H7 (cell line): ENCODE measurements at regions not wholly inside any gene's neighbourhood (a gene's known extent, or its start where the extent isn't known, plus 50 kb on each side); places are given as distances from the start of the nearest gene placed in this dataset.
"Not testable (repeated sequence)": the region's sequence is repeated elsewhere in the genome, so short reads cannot be mapped to it uniquely, and the experiment has no call there.

Experiments
- DNase-seq: peaks from one replicate; pipeline ENCODE4 v3.0.0; 2012
- H3K27me3 ChIP-seq: 2 replicates; pipeline ENCODE4 v1.6.0; 2011; ENCODE audit warnings: mild to moderate bottlenecking, low read length; ENCODE audit not compliant: control insufficient read depth, insufficient read depth
- H3K36me3 ChIP-seq: replicated peaks from 2 replicates; pipeline ENCODE4 v1.5.1; 2011; ENCODE audit warnings: low read length; ENCODE audit not compliant: control insufficient read depth, insufficient read depth
- H3K4me3 ChIP-seq: 2 replicates; pipeline ENCODE4 v1.5.1; 2011; ENCODE audit warnings: low read depth, mild to moderate bottlenecking, control low read depth, low read length, moderate library complexity; ENCODE audit not compliant: insufficient read depth

DNA sequence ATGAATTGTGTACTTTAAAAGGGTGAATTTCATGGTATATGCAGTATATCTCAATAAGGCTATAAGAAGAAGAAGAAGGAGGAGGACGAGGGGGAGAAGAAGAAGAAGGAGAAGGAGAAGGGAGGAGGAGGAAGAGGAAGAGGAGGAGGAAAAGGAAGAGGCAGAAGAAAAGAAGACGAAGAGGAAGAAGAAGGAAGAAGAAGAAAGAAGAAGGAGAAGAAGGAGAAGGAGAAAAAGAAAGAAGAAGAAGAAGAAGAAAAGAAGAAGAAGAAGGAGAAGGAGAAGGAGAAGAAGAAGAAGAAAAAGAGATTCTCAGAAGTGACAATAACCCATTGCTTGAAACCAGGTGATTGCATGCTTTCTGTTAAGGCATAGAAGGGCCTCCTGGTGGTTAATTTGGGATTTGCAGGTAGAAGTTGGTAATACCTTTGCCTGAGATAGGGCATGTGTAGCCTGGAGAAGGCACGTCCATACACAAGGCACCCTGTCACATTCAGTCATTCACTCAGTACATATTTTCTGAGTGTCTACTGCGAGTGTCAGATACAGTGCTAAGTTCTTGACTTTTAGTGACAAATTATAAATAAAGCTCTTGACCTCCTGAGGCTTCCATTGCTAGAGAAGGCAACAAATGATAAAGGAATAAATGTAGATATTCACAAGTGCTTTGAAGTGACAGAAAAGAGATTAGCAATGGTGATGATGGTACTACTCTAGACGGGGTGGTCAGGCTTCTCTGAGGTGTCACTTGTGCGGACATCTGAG, 231.3 kb downstream of the NPR3 start:
- Histone ChIP-seq H3K4me3 (no peak overlapping the region), H3K36me3 (no peaks in the 10 kb centered on the region), H3K27me3 (no peaks in the 10 kb centered on the region)
- peak; percentile 29 for DNase-seq

DNA sequence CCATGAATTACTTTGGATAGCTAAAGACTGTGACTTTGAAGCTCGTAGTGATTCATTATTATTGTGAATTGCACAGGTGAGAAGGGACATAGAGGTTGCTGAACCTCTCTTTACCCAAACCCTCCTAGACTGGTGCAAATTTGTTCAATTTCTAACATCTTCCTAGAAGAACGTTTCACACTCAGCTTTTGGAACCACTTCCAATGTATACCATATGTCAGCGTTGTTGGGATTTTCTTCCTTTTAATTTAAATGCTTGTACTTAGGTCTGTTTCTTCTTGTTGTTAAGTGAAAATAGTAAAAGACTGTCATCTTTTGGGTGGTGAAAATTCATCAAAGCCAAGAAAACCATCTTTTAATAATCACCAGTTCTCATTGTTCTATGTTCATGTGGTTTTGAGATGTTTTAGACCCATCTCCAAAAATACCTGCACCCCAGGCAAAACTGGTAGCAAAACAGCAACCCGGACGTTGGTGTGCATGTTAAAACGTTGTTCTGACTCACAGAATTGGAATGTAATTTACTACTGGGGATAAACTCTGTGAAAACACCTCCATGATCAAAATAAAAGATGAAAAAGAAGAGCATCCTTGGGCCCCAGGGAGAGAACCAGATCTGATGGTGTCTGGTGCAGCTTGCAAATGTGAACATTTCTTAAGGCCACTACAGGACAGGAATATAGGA, 238.3 kb downstream of the NPR3 start:
- no peaks in the 10 kb centered on the region for H3K27me3 ChIP-seq
- DNase-seq, result no peak
- H3K36me3 ChIP-seq, result no peaks in the 10 kb centered on the region
- no peak overlapping the region for H3K4me3 ChIP-seq

DNA sequence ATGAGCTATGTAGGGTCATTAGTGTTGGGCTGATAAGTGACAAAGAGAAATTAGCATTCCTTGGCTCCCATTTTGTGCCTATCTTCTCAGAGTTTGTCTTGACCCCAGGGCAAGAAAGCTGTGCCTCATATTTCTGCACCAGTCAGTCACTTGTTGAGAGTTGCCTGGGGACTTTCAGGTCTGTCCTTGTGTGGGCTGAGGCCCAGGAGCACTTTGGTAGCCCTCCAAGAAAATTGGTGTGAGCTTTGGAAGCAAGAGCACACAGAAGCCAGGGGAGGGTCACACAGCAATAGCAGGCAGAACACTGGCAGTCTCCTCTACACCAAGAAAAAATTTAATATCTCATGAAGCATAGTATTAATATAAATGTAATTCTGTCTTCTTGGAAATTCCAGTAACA, 239.9 kb downstream of the NPR3 start:
- no peaks in the 10 kb centered on the region for H3K27me3 ChIP-seq
- no peak for DNase-seq
- no peaks in the 10 kb centered on the region for H3K36me3 ChIP-seq
- no peak overlapping the region for H3K4me3 ChIP-seq

DNA sequence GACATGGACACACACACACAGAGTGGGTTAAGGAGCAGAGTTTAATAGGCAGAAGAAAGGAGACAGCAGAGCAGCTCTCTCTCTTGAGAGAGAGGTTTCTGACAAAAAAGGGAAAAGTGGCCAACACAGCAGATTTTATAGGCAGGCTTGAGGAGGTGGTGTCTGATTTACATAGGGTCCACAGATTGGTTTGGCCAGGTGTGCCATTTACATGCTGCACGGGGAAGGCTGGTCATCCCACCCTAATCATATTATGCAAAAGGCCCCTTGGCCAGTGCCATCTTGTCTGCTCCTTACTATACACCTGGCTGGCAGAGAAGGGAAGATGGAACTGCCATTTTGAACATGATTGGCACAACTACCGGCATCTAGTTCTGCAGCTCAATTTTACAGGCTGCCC, 240.8 kb downstream of the NPR3 start:
- Histone ChIP-seq H3K36me3 (no peaks in the 10 kb centered on the region), H3K27me3 (no peaks in the 10 kb centered on the region), H3K4me3 (no peak overlapping the region)
- DNase-seq, result no peak

DNA sequence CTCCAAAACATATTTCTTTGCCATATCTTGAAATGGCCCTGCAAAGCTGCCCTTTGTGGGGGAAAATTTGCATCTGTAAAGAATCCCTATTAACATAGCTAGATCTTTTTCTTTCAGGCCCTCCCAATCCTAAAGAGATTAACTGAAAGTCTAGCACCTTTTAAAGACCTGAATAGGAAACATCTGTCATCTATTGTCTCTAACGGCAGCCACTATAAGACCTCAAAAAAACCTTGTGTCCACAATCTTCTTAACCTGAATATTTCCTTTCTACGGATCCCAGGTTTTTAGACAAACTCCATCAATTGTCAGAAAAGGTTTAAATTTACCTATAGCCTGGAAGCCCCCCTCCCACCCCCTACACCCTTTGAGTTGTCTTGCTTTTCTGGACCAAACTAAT, 241.3 kb downstream of the NPR3 start:
- H3K4me3 ChIP-seq, DNase-seq, H3K36me3 ChIP-seq, H3K27me3 ChIP-seq: not testable (repeated sequence)

DNA sequence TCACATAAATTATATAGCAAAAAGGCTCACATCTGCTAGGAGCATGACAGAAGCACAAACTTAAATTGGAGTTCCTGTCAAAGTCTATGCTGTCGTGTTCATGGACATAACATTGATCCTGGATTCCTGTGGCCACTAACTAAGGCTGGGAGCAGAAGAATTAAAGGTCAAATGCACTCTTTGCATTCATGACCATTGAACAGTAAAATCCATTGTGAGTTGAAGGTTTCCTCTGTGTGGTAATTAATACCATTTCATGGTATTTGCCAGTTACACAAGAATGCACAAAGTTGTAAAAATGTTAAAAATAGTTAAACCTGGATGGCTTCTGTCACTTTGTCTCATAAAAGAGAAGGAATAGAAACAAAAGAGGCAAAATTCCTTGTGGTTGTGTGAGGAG, 242.6 kb downstream of the NPR3 start:
- no peak for DNase-seq
- H3K36me3 ChIP-seq, result no peaks in the 10 kb centered on the region
- H3K4me3 ChIP-seq, result no peak overlapping the region
- H3K27me3 ChIP-seq, result no peaks in the 10 kb centered on the region

DNA sequence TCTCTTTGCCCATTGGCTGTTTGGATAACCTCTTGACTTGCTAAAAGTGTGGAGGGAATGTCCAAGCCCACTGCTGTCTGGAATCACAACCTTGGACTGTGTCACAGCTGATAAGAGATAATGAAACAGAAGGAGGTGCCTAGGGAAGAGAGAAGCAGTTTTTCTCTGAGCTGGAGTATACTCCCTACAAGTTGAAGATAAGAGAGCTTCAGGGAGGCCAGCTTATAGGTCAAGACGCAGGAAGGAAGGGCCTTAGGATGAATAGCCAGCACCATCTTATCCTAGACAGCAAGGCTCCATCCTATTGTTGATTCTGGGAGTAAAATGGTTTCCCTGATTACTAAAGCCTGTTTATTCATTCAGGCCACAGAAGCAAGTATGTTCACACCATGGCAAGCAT, 244.7 kb downstream of the NPR3 start:
- H3K36me3 ChIP-seq, result no peaks in the 10 kb centered on the region
- H3K4me3 ChIP-seq, result no peak overlapping the region
- no peak for DNase-seq
- no peaks in the 10 kb centered on the region for H3K27me3 ChIP-seq

DNA sequence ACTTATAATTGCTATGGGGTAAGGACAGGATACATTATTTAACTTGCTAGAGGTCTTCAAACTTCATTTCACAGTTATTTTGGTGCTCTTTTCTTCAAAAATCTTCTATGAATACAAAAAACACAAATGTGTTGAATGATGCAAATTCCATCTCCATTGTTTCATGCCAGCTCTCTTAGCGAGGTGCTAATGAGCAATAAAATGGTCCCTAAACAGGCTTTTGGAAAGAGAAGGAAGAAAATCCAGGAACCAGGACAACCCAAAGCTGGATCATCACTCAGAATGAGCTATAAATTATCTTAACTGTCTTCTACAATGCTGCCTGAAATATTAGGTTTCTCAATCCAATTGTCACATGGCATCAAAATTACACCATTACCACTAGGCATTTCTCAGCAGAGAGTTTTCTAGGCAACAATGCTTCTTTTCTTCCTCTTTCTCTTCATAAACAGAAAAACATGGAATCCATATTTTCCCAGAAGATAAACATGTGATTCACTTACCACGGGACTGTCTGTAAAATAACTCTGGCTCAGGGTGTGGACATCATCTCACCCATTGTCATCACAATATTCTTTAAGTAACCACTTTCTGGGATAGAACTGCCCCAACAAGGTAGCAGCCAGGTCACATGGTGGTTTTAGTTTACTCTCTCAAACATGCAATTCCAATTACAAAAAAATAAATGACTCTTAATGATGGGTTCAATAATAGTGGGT, 249.4 kb downstream of the NPR3 start:
- Histone ChIP-seq H3K36me3 (no peaks in the 10 kb centered on the region), H3K4me3 (no peak overlapping the region), H3K27me3 (no peaks in the 10 kb centered on the region)
- no peak for DNase-seq

DNA sequence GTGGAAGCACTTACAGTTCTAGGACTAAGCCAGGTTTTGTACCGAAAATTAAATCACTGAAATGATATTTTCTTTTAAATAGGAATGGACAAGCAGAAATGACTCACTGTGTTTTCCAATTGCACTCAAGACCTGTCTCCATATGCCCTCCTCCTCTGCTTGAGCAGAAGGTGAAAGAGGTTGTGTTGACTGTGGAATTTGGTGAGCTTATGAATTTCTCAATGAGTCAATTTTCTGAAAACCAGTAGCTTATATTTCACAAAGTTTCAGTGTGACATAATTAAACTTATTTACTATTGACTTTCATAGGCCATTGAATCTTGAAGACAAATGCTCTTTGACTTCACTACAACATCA, 249.9 kb downstream of the NPR3 start:
- DNase-seq, result no peak
- Histone ChIP-seq H3K4me3 (no peak overlapping the region), H3K27me3 (no peaks in the 10 kb centered on the region), H3K36me3 (no peaks in the 10 kb centered on the region)

DNA sequence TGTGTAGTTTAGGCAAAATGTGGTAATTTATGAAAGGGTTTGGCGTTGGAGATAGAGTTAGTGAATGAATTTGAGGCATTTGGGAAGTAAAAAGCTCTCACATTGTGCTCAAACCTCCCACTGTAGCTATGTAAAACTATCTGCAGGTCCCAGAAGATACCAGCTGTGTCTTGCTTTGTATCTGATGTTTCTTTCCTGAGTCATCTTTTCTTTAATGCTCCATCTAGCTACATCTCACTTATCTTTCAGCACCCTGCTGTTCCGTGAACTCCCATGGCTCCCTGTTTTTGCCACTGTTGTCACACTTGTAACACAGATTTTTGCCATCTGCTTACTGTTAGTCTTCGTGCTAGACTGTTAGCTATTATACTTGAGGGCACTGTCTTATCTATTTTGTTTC, 253.1 kb downstream of the NPR3 start:
- Histone ChIP-seq H3K36me3 (no peaks in the 10 kb centered on the region), H3K4me3 (no peak overlapping the region), H3K27me3 (no peaks in the 10 kb centered on the region)
- no peak for DNase-seq

DNA sequence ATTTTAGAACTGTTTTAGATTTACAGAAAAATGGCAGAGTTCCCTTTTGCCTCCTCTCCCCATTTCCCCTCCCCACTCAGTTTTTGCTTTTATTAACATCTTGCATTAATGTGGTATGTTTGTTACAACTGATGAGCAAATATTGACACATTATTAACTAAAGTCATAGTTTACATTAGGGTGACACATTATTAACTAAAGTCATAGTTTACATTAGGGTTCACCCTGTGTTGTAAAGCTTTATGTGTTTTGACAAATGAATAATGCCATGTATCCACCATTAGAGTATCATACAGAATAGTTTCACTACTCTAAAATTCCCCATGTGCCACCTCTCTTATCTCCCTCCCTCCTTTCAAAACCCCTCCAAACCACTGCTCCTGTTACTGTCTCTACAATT, 262.5 kb downstream of the NPR3 start:
- H3K4me3 ChIP-seq, result no peak overlapping the region
- no peak for DNase-seq
- no peaks in the 10 kb centered on the region for H3K27me3 ChIP-seq
- no peaks in the 10 kb centered on the region for H3K36me3 ChIP-seq

DNA sequence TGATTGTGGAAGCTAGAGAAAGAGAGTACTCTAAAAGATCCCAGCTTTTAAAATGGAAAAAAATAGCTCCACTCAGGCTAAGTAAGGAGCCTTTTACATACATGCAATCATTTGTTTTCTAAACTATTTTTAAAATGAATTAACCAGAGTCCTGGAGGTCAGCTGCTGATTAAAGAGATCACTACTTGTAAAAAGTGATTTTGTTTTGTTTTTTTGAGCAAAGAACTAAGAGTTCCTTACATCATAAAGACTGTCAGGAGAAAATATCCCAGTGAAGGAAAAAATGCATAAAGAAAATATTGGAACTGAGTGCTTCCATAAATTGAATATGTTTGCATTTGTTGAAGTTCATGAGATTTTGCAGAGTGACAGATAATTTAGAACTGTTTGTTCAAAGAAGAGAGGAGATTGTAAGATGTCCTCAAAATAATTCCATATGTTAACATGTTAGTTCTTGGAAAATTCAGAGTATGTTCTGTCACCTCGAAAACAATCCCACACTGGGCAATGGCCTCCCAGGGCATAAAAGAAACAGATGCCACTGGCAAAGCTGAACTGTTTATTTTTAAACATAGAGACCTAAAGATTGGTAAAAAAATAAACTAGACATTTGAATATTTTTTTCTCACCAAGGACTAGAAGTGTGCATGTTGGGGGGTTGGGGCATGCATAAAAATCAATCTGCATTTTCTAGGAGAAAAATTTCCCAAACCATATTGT, 264.7 kb downstream of the NPR3 start:
- H3K4me3 ChIP-seq, result no peak overlapping the region
- DNase-seq, result no peak
- no peaks in the 10 kb centered on the region for H3K27me3 ChIP-seq
- H3K36me3 ChIP-seq, result no peaks in the 10 kb centered on the region

DNA sequence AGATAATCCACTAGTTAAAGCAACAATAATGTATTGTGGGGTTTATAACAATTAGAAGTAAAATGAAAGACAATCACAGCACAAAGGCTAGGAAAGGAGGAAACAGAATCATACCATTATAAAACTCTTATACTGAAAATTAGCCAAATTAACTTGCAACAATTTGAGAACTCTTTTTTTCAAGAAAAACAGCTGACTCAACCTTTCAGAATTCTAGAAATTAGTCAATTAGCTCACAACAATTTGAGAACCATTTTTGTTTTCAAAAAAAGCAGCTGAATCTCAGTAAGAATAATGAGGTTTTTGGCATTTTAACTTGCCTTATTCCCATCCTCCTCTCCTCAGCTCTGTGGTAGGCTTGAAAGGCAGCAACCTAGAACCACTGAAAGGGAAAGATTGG, 269.9 kb downstream of the NPR3 start:
- H3K4me3 ChIP-seq, result no peak overlapping the region
- DNase-seq, result no peak
- no peaks in the 10 kb centered on the region for H3K27me3 ChIP-seq
- H3K36me3 ChIP-seq, result no peaks in the 10 kb centered on the region

DNA sequence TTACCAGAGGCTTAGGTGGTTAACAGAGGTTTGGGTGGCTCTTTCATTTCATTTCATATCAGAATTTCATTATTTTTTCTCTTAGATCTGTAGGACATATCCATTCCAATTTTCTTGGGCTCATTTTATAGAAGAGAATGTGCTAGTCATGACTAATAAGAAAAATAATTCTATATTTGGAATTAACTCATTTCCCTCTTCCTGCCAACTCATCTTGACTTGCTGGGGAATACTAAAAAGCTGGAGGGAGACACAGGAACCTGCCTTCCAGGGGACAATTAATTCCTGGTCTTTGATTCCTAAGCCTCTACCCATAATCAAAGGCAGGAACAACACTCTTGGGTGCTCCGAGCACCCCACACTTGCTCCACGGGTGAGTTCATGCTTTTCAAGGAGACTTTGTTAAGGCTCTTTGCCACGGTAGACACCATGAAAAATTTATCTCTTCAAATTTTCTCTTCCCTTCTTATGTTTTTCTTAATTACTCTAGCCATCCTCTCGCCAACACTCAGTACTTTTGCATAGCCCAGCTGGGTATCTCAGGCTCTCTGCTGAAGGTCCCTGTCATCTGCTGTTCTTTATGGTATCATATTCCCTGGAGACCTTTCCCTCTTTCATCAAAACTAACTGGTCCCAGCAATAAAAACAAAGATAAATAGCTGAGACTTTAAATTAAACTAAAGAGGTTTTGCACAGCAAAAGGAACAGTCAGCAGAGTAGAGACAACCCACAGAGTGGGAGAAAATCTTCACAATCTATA, 273.9 kb downstream of the NPR3 start:
- H3K36me3 ChIP-seq, result no peaks in the 10 kb centered on the region
- no peaks in the 10 kb centered on the region for H3K27me3 ChIP-seq
- no peak for DNase-seq
- no peak overlapping the region for H3K4me3 ChIP-seq
